SH-SY5Y (cell line): ENCODE measurements at regions not wholly inside any gene's neighbourhood (a gene's known extent, or its start where the extent isn't known, plus 50 kb on each side); places are given as distances from the start of the nearest gene placed in this dataset.

Source experiments
- GATA2 ChIP-seq: IDR thresholded peaks from 2 replicates; pipeline ENCODE4 v1.6.1; 2011; ENCODE audit warnings: mild to moderate bottlenecking, low read depth, low read length
- GATA3 ChIP-seq: IDR thresholded peaks from 2 replicates; pipeline ENCODE4 v1.6.1; 2011; ENCODE audit warnings: low read depth, mild to moderate bottlenecking, low read length, moderate library complexity

- TF ChIP-seq GATA2 (no peak), GATA3 (no peak)
Observed at GRCh38 chr2:8328217-8328616, 353.6 kb upstream of the ID2 start.
